ENCODE measurements at regions not wholly inside any gene's neighbourhood (a gene's known extent, or its start where the extent isn't known, plus 50 kb on each side); places are given as distances from the start of the nearest gene placed in this dataset.

GRCh38 chr2:155309483-155309882, 611.0 kb downstream of the KCNJ3 start:
- Histone ChIP-seq H3K27ac (ENCODE audit: extremely low read depth, low read depth, low read length) (no peak overlapping the region), H3K9ac (ENCODE audit: insufficient read depth in 1 of 2, low read depth in 2 of 2, low read length in 2 of 2) (no peak overlapping the region), H3K4me2 (ENCODE audit: insufficient read depth, low read length) (no peak overlapping the region), H4K20me1 (replicated peaks; ENCODE audit: control insufficient read depth, insufficient read depth, low read length) (no peaks in the 10 kb centered on the region), H3K27me3 (ENCODE audit: control insufficient read depth in 2 of 2, insufficient read depth in 2 of 2, low read length in 2 of 2) (no peaks in the 10 kb centered on the region), H2AFZ (ENCODE audit: low read depth, low read length) (no peak overlapping the region), H3K4me1 (replicated peaks in 1 of 2; ENCODE audit: control insufficient read depth in 2 of 2, insufficient read depth in 2 of 2, low read length in 2 of 2) (no peaks in the 10 kb centered on the region), H3K79me2 (ENCODE audit: control insufficient read depth, insufficient read depth, low read length) (no peaks in the 10 kb centered on the region), H3K4me3 (no peak overlapping the region), H3K9me3 (replicated peaks; ENCODE audit: control insufficient read depth, insufficient read depth, low read depth, low read length) (no peaks in the 10 kb centered on the region), H3K36me3 (ENCODE audit: control insufficient read depth, insufficient read depth, low read length) (no peaks in the 10 kb centered on the region), H3K9me1 (ENCODE audit: control insufficient read depth, insufficient read depth, low read length) (no peaks in the 10 kb centered on the region)
- TF ChIP-seq PRPF4 (IDR thresholded peaks at IDR 0.05; ENCODE audit: insufficient read depth, low read depth, low read length, poor library complexity, severe bottlenecking) (no peak), SAFB2 (IDR thresholded peaks at IDR 0.05; ENCODE audit: borderline replicate concordance, low read depth, low read length, severe bottlenecking) (no peak), L3MBTL2 (IDR thresholded peaks at IDR 0.05) (no peak), SMARCA4 (IDR thresholded peaks at IDR 0.05) (no peak), USF1 (CRISPR knock-in tag; IDR thresholded peaks at IDR 0.05) (no peak), ZNF324 (CRISPR knock-in tag; IDR thresholded peaks at IDR 0.05) (no peak), DPF2 (IDR thresholded peaks at IDR 0.05) (no peak)
- DNase-seq (ENCODE audit: extremely low read depth in 1 of 4, low spot score in 3 of 4) (no peak), ATAC-seq (no peak), FAIRE-seq (no peak)
- no TSS peak for BruUV-seq (replicated peaks)
- intact Hi-C loops (cut with micrococcal nuclease) = no loop called here
- in situ Hi-C loops (cut with MboI) = no loop called here
- CTCF ChIA-PET (ENCODE audit: low intra/inter-chr PET ratio) = no interaction called here
- POLR2A ChIA-PET = no interaction called here
- WGBS (ENCODE audit: insufficient coverage, low coverage, missing lambda C conversion rate) = 13% methylated on average over 1 of the region's 1 CpG

Data from K562 (cell line).